ENCODE measurements at regions not wholly inside any gene's neighbourhood (a gene's known extent, or its start where the extent isn't known, plus 50 kb on each side); places are given as distances from the start of the nearest gene placed in this dataset.

DNA sequence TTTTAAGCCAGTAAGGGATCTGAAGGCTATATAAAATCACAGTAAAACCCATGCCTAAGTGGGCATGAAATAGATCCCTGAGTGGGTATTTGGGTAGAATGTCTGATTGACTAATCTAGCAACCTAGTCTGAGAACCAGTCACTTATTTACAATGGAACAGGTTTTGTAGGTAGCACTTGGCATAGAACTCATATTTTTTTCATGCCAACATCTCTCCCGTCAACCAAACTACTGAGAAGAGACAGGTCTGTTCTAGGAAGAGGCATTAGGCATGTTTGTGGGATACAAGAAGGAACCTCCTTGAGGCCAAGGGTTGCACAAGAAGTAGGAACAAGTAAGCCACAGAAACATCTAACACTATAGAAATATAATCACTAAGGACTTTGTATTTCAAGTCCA is 840.4 kb upstream of the TENM4 start:
- TF ChIP-seq, protein P1, sequence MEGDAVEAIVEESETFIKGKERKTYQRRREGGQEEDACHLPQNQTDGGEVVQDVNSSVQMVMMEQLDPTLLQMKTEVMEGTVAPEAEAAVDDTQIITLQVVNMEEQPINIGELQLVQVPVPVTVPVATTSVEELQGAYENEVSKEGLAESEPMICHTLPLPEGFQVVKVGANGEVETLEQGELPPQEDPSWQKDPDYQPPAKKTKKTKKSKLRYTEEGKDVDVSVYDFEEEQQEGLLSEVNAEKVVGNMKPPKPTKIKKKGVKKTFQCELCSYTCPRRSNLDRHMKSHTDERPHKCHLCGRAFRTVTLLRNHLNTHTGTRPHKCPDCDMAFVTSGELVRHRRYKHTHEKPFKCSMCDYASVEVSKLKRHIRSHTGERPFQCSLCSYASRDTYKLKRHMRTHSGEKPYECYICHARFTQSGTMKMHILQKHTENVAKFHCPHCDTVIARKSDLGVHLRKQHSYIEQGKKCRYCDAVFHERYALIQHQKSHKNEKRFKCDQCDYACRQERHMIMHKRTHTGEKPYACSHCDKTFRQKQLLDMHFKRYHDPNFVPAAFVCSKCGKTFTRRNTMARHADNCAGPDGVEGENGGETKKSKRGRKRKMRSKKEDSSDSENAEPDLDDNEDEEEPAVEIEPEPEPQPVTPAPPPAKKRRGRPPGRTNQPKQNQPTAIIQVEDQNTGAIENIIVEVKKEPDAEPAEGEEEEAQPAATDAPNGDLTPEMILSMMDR (IDR thresholded peaks at IDR 0.05 in 4 of 5, conservative IDR thresholded peaks at IDR 0.05 in 1 of 5), result no peak
- TF ChIP-seq POLR2A (IDR thresholded peaks at IDR 0.05), result no peak

All from gastrocnemius medialis (tissue), 4 donors.